NCI-H2227 (cell line): ENCODE measurements at regions not wholly inside any gene's neighbourhood (a gene's known extent, or its start where the extent isn't known, plus 50 kb on each side); places are given as distances from the start of the nearest gene placed in this dataset.

ENCODE experiments used
- DNase-seq: peaks from one replicate; lab custom pipeline; 2025; ENCODE audit not compliant: unreplicated experiment; lab: John Stamatoyannopoulos, UW

DNA sequence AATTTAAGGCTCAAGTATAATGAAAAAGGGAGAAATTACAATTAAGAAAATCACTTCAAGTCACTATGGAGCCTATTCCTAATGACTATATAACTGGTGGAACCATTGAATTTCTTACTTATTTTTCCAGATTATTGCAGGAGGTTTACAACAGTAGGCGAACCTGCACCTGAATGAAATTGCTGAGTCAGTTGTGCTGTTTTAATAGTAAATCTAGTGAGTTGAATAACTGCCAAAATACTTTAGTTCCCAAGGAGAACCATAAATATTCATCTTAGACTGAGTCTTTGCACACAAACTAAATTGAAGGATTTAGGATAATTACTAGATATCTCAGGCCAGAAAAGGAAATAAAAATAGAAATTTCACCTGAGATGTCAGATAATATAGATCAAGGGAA, 1052.8 kb downstream of the NAALADL2 start:
- DNase-seq, result no peak

DNA sequence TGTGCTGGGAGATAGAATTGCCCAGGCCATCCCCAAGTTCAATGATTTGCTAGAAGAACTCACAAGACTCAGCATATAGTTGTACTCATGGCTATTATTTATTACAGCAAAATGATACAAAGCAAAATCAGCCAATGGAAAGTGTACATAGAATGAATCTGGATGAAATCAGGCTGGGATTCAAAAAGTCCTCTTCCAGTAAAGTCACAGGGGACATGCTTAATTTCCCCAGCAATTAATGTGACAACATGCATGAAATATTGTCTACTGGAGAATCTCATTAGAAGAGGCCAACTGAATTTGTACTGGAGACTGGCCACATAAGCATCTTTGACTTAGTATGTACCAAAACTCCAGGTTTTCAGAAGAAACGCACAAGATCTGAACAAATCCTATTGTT, 1043.1 kb downstream of the NAALADL2 start:
- no peak for DNase-seq

DNA sequence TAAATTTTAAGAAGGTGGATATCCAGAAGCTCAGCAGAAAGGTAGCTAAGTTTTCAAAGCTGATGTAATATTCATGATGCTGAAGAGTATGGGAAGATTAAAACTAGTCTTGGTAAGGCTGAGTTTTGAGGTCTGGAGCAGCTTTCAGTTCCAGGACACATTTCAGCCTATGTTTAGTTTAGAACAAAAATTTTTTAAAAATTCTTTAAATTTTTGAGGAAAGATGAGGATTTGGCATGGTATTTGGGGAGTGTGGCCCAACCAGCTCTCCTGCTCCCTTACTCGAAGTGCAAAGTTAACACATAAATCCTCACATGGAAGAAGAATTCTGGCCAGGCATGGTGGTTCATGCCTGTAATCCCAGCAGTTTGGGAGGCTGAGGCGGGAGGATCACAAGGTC, 1039.1 kb downstream of the NAALADL2 start:
- DNase-seq, result no peak

- no peak for DNase-seq
Observed at GRCh38 chr3:175896655-175897054, 1037.5 kb downstream of the NAALADL2 start.

DNA sequence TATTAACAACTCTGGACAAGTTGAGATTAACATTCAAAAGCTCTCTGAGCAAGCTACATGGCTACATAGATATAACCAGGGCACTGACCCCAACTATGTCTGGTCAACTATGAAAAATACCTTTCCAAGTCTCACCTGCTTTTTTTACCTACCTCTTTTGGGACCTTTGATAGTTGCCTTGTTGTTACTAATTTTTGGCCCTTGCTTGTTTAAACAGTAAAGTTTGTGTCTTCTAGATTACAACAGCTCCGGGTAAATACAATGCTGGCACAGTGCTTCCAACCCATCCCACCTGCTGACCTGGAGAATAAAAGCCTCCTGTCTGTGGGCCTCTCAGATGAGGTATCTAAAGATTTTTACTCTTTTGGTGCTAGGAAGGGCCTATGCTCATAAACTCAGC, 1036.6 kb downstream of the NAALADL2 start:
- no peak for DNase-seq

- no peak for DNase-seq
Observed at GRCh38 chr3:175893566-175893965, 1034.4 kb downstream of the NAALADL2 start.

- DNase-seq, result no peak
Observed at GRCh38 chr3:175890066-175890465, 1030.9 kb downstream of the NAALADL2 start.

- DNase-seq, result no peak
Observed at GRCh38 chr3:175885231-175885766, 1026.2 kb downstream of the NAALADL2 start.

- no peak for DNase-seq
Observed at GRCh38 chr3:175879417-175879816, 1020.3 kb downstream of the NAALADL2 start.

GRCh38 chr3:175869404-175869803, 1010.3 kb downstream of the NAALADL2 start:
- DNase-seq, result no peak

DNA sequence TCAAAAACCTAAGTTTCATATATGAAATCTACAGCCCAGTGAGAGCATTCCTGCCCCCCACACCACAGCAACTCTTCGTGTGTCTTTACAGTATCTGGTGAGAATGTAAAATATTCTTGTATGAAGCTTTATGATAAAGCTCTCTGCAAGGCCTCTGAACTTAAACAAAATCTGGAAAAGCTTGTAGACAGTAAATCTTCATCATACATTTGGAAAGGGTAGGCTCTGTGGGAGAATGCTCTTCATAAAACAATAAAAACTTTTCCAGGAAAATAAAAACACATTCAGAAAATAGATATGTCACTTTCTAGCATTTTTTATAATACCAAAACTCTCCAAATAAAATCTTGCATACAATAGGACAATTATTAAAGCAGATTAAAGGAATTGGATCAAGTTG, 1009.5 kb downstream of the NAALADL2 start:
- no peak for DNase-seq

DNA sequence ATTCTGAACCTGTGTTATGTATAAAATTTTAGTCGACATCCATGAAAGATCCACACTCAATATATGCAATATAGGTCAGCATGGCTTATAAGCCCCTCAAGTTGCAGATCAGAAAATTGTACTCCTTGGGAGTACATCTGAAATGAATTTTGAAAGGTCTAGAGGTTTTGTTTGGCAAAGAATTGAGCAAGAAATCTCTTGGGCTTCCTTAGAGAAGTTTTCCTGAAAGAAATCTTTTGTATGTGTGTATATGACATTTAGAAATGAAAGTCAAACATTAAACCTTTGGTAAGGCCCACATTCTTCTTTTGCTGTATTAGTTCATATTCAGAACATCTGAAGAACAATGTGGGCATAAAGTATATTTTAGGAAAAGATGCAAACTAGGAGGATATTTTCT, 1006.6 kb downstream of the NAALADL2 start:
- no peak for DNase-seq

- no peak for DNase-seq
Observed at GRCh38 chr3:175861916-175862315, 1002.8 kb downstream of the NAALADL2 start.
